ENCODE measurements at regions not wholly inside any gene's neighbourhood (a gene's known extent, or its start where the extent isn't known, plus 50 kb on each side); places are given as distances from the start of the nearest gene placed in this dataset.

GRCh38 chr16:60200161-60200560 lies 1466.0 kb upstream of the GOT2 start:
- 57% methylated on average over 6 of the region's 6 CpGs for WGBS (ENCODE audit: missing lambda C conversion rate)
- DNase-seq (ENCODE audit: low read depth in 1 of 2, low spot score in 1 of 2) (no peak), ATAC-seq (no peak), FAIRE-seq (no peak)
- Histone ChIP-seq H3K27ac (no peak overlapping the region), H3K4me1 (no peaks in the 10 kb centered on the region), H3K4me3 (no peak overlapping the region), H3K9me3 (no peaks in the 10 kb centered on the region), H3K4me2 (no peak overlapping the region)
- POLR2A ChIA-PET, result no interaction called here
- CTCF ChIA-PET, result no interaction called here
- TF ChIP-seq CHD2 (IDR thresholded peaks at IDR 0.05; ENCODE audit: low read length, partially characterized antibody) (no peak), SMC3 (IDR thresholded peaks at IDR 0.05) (no peak), REST (IDR thresholded peaks at IDR 0.05) (no peak), HMGXB4 (CRISPR knock-in tag; IDR thresholded peaks at IDR 0.05; ENCODE audit: borderline replicate concordance) (no peak), HOXB13 (CRISPR knock-in tag; IDR thresholded peaks at IDR 0.05; ENCODE audit: low read depth) (no peak), KDM1A (IDR thresholded peaks at IDR 0.05; ENCODE audit: low read depth) (no peak), POLR2A (IDR thresholded peaks at IDR 0.05; ENCODE audit: low read length) (no peak), HOXA7 (CRISPR knock-in tag; IDR thresholded peaks at IDR 0.05) (no peak), POLR2AphosphoS2 (conservative IDR thresholded peaks at IDR 0.05; ENCODE audit: low read length) (no peak), RARB (CRISPR knock-in tag; IDR thresholded peaks at IDR 0.05) (no peak), PHF8 (IDR thresholded peaks at IDR 0.05; ENCODE audit: borderline replicate concordance, low read depth) (no peak), ESRRA (IDR thresholded peaks at IDR 0.05; ENCODE audit: borderline replicate concordance, low read length) (no peak), ELK1 (IDR thresholded peaks at IDR 0.05; ENCODE audit: low read depth, low read length) (no peak), CBX2 (IDR thresholded peaks at IDR 0.05; ENCODE audit: borderline replicate concordance, low read depth) (no peak), NR3C1 (IDR thresholded peaks at IDR 0.05) (no peak), RCOR1 (IDR thresholded peaks at IDR 0.05; ENCODE audit: low read depth, low read length) (no peak), ATOH8 (CRISPR knock-in tag; IDR thresholded peaks at IDR 0.05; ENCODE audit: low read depth) (no peak), EHF (CRISPR knock-in tag; IDR thresholded peaks at IDR 0.05) (no peak)

- Histone ChIP-seq H3K4me2 (no peak overlapping the region), H3K9me3 (no peaks in the 10 kb centered on the region), H3K4me1 (no peaks in the 10 kb centered on the region), H3K4me3 (no peak overlapping the region), H3K27ac (no peak overlapping the region)
- DNase-seq (ENCODE audit: low read depth in 1 of 2, low spot score in 1 of 2) (no peak), ATAC-seq (no peak), FAIRE-seq (no peak)
- ChIA-PET POLR2A (no interaction called here), CTCF (no interaction called here)
- TF ChIP-seq HEYL (CRISPR knock-in tag; IDR thresholded peaks at IDR 0.05), result no peak
- no peak for TF ChIP-seq PHF8 (IDR thresholded peaks at IDR 0.05; ENCODE audit: borderline replicate concordance, low read depth)
- TF ChIP-seq RCOR1 (IDR thresholded peaks at IDR 0.05; ENCODE audit: low read depth, low read length), result no peak
- TF ChIP-seq TP53 (CRISPR knock-in tag; IDR thresholded peaks at IDR 0.05), result no peak
- TF ChIP-seq POLR2A (IDR thresholded peaks at IDR 0.05; ENCODE audit: low read length), result no peak
- no peak for TF ChIP-seq HES2 (IDR thresholded peaks at IDR 0.05)
- no peak for TF ChIP-seq FOSL2 (IDR thresholded peaks at IDR 0.05)
- no peak for TF ChIP-seq FOSL2 (CRISPR knock-in tag; IDR thresholded peaks at IDR 0.05)
- TF ChIP-seq HOXA7 (CRISPR knock-in tag; IDR thresholded peaks at IDR 0.05), result no peak
- TF ChIP-seq CBX8 (IDR thresholded peaks at IDR 0.05), result no peak
- 44% methylated on average over 5 of the region's 5 CpGs for WGBS (ENCODE audit: missing lambda C conversion rate)
Measured at GRCh38 chr16:60199150-60199549, 1465.0 kb upstream of the GOT2 start.
